KMS-11 (cell line): ENCODE measurements at regions not wholly inside any gene's neighbourhood (a gene's known extent, or its start where the extent isn't known, plus 50 kb on each side); places are given as distances from the start of the nearest gene placed in this dataset.

Experiments used
- H2AFZ ChIP-seq: fragments of 200-600 bp; sonication (generic); 2 replicates; pipeline ENCODE4 v1.6.1; 2016; ENCODE audit warnings: antibody characterized with exemption, mixed run types, low read depth
- H3K27ac ChIP-seq: fragments of 200-600 bp; sonication (generic); 2 replicates; pipeline ENCODE4 v1.6.1; 2016; ENCODE audit warnings: mild to moderate bottlenecking, mixed run types
- H3K27me3 ChIP-seq: fragments of 200-600 bp; sonication (generic); 2 replicates; pipeline ENCODE4 v1.6.1; 2017; ENCODE audit warnings: mild to moderate bottlenecking, low read depth, mixed run types, moderate library complexity; ENCODE audit not compliant: insufficient read depth
- H3K36me3 ChIP-seq: fragments of 200-600 bp; sonication (generic); 2 replicates; pipeline ENCODE4 v1.6.1; 2017; ENCODE audit warnings: mild to moderate bottlenecking, mixed run types; ENCODE audit not compliant: insufficient read depth
- H3K4me1 ChIP-seq: fragments of 200-600 bp; sonication (generic); 2 replicates; pipeline ENCODE4 v1.6.1; 2016; ENCODE audit warnings: mild to moderate bottlenecking, low read depth, mixed run types; ENCODE audit not compliant: poor library complexity, severe bottlenecking
- H3K4me2 ChIP-seq: fragments of 200-600 bp; sonication (generic); 2 replicates; pipeline ENCODE4 v1.7.0; 2016; ENCODE audit warnings: mild to moderate bottlenecking, mixed run types
- H3K4me3 ChIP-seq: fragments of 200-600 bp; sonication (generic); IDR thresholded peaks from 2 replicates; pipeline ENCODE4 v1.6.1; 2017; ENCODE audit warnings: low read depth, low read length, mixed read lengths; ENCODE audit not compliant: insufficient read depth
- H3K79me2 ChIP-seq: fragments of 200-600 bp; sonication (generic); 2 replicates; pipeline ENCODE4 v1.6.1; 2016; ENCODE audit warnings: low read depth, mixed run types; ENCODE audit not compliant: insufficient read depth
- H3K9ac ChIP-seq: fragments of 200-600 bp; sonication (generic); 2 replicates; pipeline ENCODE4 v1.6.1; 2016; ENCODE audit warnings: mild to moderate bottlenecking, mixed run types
- H4K20me1 ChIP-seq: fragments of 200-600 bp; sonication (generic); 2 replicates; pipeline ENCODE4 v1.6.1; 2016; ENCODE audit warnings: mild to moderate bottlenecking, mixed run types; ENCODE audit not compliant: insufficient read depth
- CTCF ChIP-seq: fragments of 200-600 bp; sonication (generic); conservative IDR thresholded peaks from 2 replicates; pipeline ENCODE4 v1.6.1; 2017; ENCODE audit warnings: low read depth, mild to moderate bottlenecking, antibody characterized with exemption, low read length, moderate library complexity, mixed read lengths

GRCh38 chr15:56868170-56868569, 50.3 kb upstream of the TCF12 start:
- H3K4me3 ChIP-seq, result no peak overlapping the region
- TF ChIP-seq CTCF, result no peak
- H4K20me1 ChIP-seq, result no peaks in the 10 kb centered on the region
- no peaks in the 10 kb centered on the region for H3K36me3 ChIP-seq
- H2AFZ ChIP-seq, result no peak overlapping the region
- H3K27me3 ChIP-seq, result no peaks in the 10 kb centered on the region
- no peaks in the 10 kb centered on the region for H3K4me1 ChIP-seq
- no peak overlapping the region for H3K9ac ChIP-seq
- no peak overlapping the region for H3K4me2 ChIP-seq
- H3K27ac ChIP-seq, result no peak overlapping the region
- H3K79me2 ChIP-seq, result no peaks in the 10 kb centered on the region

- Histone ChIP-seq H4K20me1 (no peaks in the 10 kb centered on the region), H3K27ac (no peak overlapping the region), H3K4me2 (no peak overlapping the region), H2AFZ (no peak overlapping the region), H3K36me3 (no peaks in the 10 kb centered on the region), H3K4me1 (no peaks in the 10 kb centered on the region), H3K27me3 (no peaks in the 10 kb centered on the region), H3K4me3 (no peak overlapping the region), H3K79me2 (no peaks in the 10 kb centered on the region), H3K9ac (no peak overlapping the region)
- TF ChIP-seq CTCF, result no peak
Measured at GRCh38 chr15:56866803-56867202, 51.6 kb upstream of the TCF12 start.

- Histone ChIP-seq H4K20me1 (no peaks in the 10 kb centered on the region), H3K9ac (no peak overlapping the region), H3K4me3 (no peak overlapping the region), H2AFZ (no peak overlapping the region), H3K36me3 (no peaks in the 10 kb centered on the region), H3K4me2 (no peak overlapping the region), H3K79me2 (no peaks in the 10 kb centered on the region), H3K4me1 (no peaks in the 10 kb centered on the region), H3K27ac (no peak overlapping the region), H3K27me3 (no peaks in the 10 kb centered on the region)
- TF ChIP-seq CTCF, result no peak
Measured at GRCh38 chr15:56857828-56858227, 60.6 kb upstream of the TCF12 start.

- no peaks in the 10 kb centered on the region for H4K20me1 ChIP-seq
- no peaks in the 10 kb centered on the region for H3K79me2 ChIP-seq
Measured at GRCh38 chr15:56856934-56857333, 61.5 kb upstream of the TCF12 start.

More at GRCh38 chr15:56856934-56857333, 61.5 kb upstream of the TCF12 start:
- Histone ChIP-seq H3K9ac (no peak overlapping the region), H3K4me3 (no peak overlapping the region), H3K27ac (no peak overlapping the region), H3K4me2 (no peak overlapping the region), H3K27me3 (no peaks in the 10 kb centered on the region), H2AFZ (no peak overlapping the region), H3K4me1 (no peaks in the 10 kb centered on the region), H3K36me3 (no peaks in the 10 kb centered on the region)
- no peak for TF ChIP-seq CTCF
